Hematopoietic multipotent progenitor cell treated with erythropoietin and hydrocortisone succinate and interleukin-3 and kit ligand, for 4 days (in vitro differentiated cells): ENCODE measurements at regions not wholly inside any gene's neighbourhood (a gene's known extent, or its start where the extent isn't known, plus 50 kb on each side); places are given as distances from the start of the nearest gene placed in this dataset.

ENCODE experiments used
- DNase-seq: peaks from one replicate; pipeline ENCODE4 v3.0.0-alpha.2; 2015

- peak; percentile 18 for DNase-seq
These were observed 177.8 kb upstream of the ECI2 start for GRCh38 chr6:4313044-4313686.

GRCh38 chr6:4311976-4312860 lies 176.8 kb upstream of the ECI2 start:
- no peak for DNase-seq

- DNase-seq = no peak
These were observed 174.2 kb upstream of the ECI2 start for GRCh38 chr6:4309540-4309939.

- no peak for DNase-seq
These were observed 173.0 kb upstream of the ECI2 start for GRCh38 chr6:4308364-4308763.

GRCh38 chr6:4304927-4305455 lies 169.6 kb upstream of the ECI2 start:
- no peak for DNase-seq

GRCh38 chr6:4303638-4304037 lies 168.3 kb upstream of the ECI2 start:
- no peak for DNase-seq

- no peak for DNase-seq
These were observed 167.1 kb upstream of the ECI2 start for GRCh38 chr6:4302524-4302923.

GRCh38 chr6:4301871-4302270 lies 166.5 kb upstream of the ECI2 start:
- DNase-seq = no peak

GRCh38 chr6:4300917-4301316 lies 165.5 kb upstream of the ECI2 start:
- no peak for DNase-seq

- no peak for DNase-seq
These were observed 164.1 kb upstream of the ECI2 start for GRCh38 chr6:4299476-4299875.

- DNase-seq = no peak
These were observed 162.0 kb upstream of the ECI2 start for GRCh38 chr6:4297348-4297747.

- no peak for DNase-seq
These were observed 161.2 kb upstream of the ECI2 start for GRCh38 chr6:4296552-4296951.

GRCh38 chr6:4295783-4296155 lies 160.4 kb upstream of the ECI2 start:
- DNase-seq = no peak

- DNase-seq = no peak
These were observed 159.8 kb upstream of the ECI2 start for GRCh38 chr6:4295058-4295782.

GRCh38 chr6:4294636-4295035 lies 159.3 kb upstream of the ECI2 start:
- no peak for DNase-seq

GRCh38 chr6:4291453-4292403 lies 156.4 kb upstream of the ECI2 start:
- DNase-seq = no peak

- no peak for DNase-seq
These were observed 154.5 kb upstream of the ECI2 start for GRCh38 chr6:4289770-4290320.

- no peak for DNase-seq
These were observed 152.5 kb upstream of the ECI2 start for GRCh38 chr6:4287811-4288244.

- no peak for DNase-seq
These were observed 152.0 kb upstream of the ECI2 start for GRCh38 chr6:4287372-4287771.

- no peak for DNase-seq
These were observed 147.6 kb upstream of the ECI2 start for GRCh38 chr6:4282926-4283325.

- peak; percentile 40 for DNase-seq
These were observed 146.2 kb upstream of the ECI2 start for GRCh38 chr6:4281341-4282293.
